Liver (tissue), 8 donors: ENCODE measurements at regions not wholly inside any gene's neighbourhood (a gene's known extent, or its start where the extent isn't known, plus 50 kb on each side); places are given as distances from the start of the nearest gene placed in this dataset.

ENCODE experiments used
- DNase-seq: peaks from one replicate; pipeline ENCODE4 v3.0.0-alpha.2; 2017; ENCODE audit warnings: low spot score
- H3K27ac ChIP-seq, 2 donors: one replicate each; pipeline ENCODE4 v1.7.0; 2013; ENCODE audit warnings: inconsistent platforms in 2 of 2, low read length in 2 of 2, control low read depth in 1 of 2, low read depth in 1 of 2, mild to moderate bottlenecking in 1 of 2
- H3K27me3 ChIP-seq, 4 donors: one replicate each; pipeline versions ENCODE4 v1.6.1 to v1.7.0; 2013; ENCODE audit warnings: low read length in 3 of 4, inconsistent platforms in 1 of 4, mild to moderate bottlenecking in 1 of 4, moderate library complexity in 1 of 4; ENCODE audit not compliant: control insufficient read depth in 4 of 4, insufficient read depth in 4 of 4
- H3K36me3 ChIP-seq, 4 donors: one replicate each; pipeline versions ENCODE4 v1.6.1 to v1.7.0; 2013; ENCODE audit warnings: low read length in 3 of 4, mild to moderate bottlenecking in 3 of 4, low read depth in 1 of 4, moderate library complexity in 1 of 4; ENCODE audit not compliant: control insufficient read depth in 4 of 4, insufficient read depth in 3 of 4
- H3K4me1 ChIP-seq, 4 donors: one replicate each; pipeline versions ENCODE4 v1.6.1 to v1.7.0; 2013; ENCODE audit warnings: low read length in 3 of 4, mild to moderate bottlenecking in 3 of 4, moderate library complexity in 1 of 4; ENCODE audit not compliant: control insufficient read depth in 4 of 4, insufficient read depth in 4 of 4
- H3K4me3 ChIP-seq, 3 donors: one replicate each; pipeline versions ENCODE4 v1.6.1 to v1.7.0; 2013; ENCODE audit warnings: low read length in 3 of 3, control low read depth in 1 of 3, low read depth in 1 of 3, mild to moderate bottlenecking in 1 of 3
- H3K9ac ChIP-seq, 2 donors: one replicate each; pipeline ENCODE4 v1.7.0; 2013; ENCODE audit warnings: low read length in 2 of 2, mild to moderate bottlenecking in 2 of 2, moderate library complexity in 2 of 2, control low read depth in 1 of 2, low read depth in 1 of 2
- H3K9me3 ChIP-seq, 4 donors: one replicate each; pipeline versions ENCODE4 v1.6.1 to v1.7.0; 2013; ENCODE audit warnings: low read length in 3 of 4; ENCODE audit not compliant: control insufficient read depth in 4 of 4
- EGR1 ChIP-seq, 2 donors: IDR thresholded peaks; 2 replicates each; pipeline ENCODE4 v1.6.1; 2016 to 2018; ENCODE audit warnings: antibody characterized with exemption in 2 of 2, low read depth in 2 of 2
- FOXA1 ChIP-seq: IDR thresholded peaks from 2 replicates; pipeline ENCODE4 v1.6.1; 2016; ENCODE audit warnings: antibody characterized with exemption
- FOXA2 ChIP-seq: IDR thresholded peaks from 2 replicates; pipeline ENCODE4 v1.6.1; 2016; ENCODE audit warnings: antibody characterized with exemption
- GABPA ChIP-seq, 2 donors: IDR thresholded peaks in 1 of 2; conservative IDR thresholded peaks in 1 of 2; 2 replicates each; pipeline ENCODE4 v1.6.1; 2016; ENCODE audit warnings: antibody characterized with exemption in 2 of 2, mild to moderate bottlenecking in 1 of 2, moderate library complexity in 1 of 2
- HNF4A ChIP-seq, 2 donors: conservative IDR thresholded peaks; 2 replicates each; pipeline ENCODE4 v1.6.1; 2016; ENCODE audit warnings: antibody characterized with exemption in 2 of 2, mild to moderate bottlenecking in 2 of 2
- HNF4G ChIP-seq: IDR thresholded peaks from 2 replicates; pipeline ENCODE4 v1.6.1; 2016; ENCODE audit warnings: antibody characterized with exemption
- JUND ChIP-seq, 2 donors: IDR thresholded peaks; 2 replicates each; pipeline ENCODE4 v1.6.1; 2016; ENCODE audit warnings: antibody characterized with exemption in 2 of 2
- NR2F2 ChIP-seq: IDR thresholded peaks from 2 replicates; pipeline ENCODE4 v1.6.1; 2016; ENCODE audit warnings: antibody characterized with exemption
- RAD21 ChIP-seq, 2 donors: IDR thresholded peaks; 2 replicates each; pipeline ENCODE4 v1.6.1; 2016; ENCODE audit warnings: antibody characterized with exemption in 2 of 2, mild to moderate bottlenecking in 2 of 2
- RXRA ChIP-seq, 2 donors: IDR thresholded peaks; 2 replicates each; pipeline ENCODE4 v1.6.1; 2017 to 2018; ENCODE audit warnings: antibody characterized with exemption in 2 of 2, mild to moderate bottlenecking in 1 of 2
- SP1 ChIP-seq: IDR thresholded peaks from 2 replicates; pipeline ENCODE4 v1.6.1; 2018; ENCODE audit warnings: antibody characterized with exemption, mild to moderate bottlenecking
- TAF1 ChIP-seq: conservative IDR thresholded peaks from 2 replicates; pipeline ENCODE4 v1.6.1; 2016; ENCODE audit warnings: antibody characterized with exemption, mild to moderate bottlenecking
- YY1 ChIP-seq: IDR thresholded peaks from 2 replicates; pipeline ENCODE4 v1.6.1; 2016; ENCODE audit warnings: antibody characterized with exemption, mild to moderate bottlenecking
- WGBS: extraction: QIAGEN DNeasy Blood & Tissue Kit; methylation state at CpG from one replicate; pipeline ENCODE4 v1.1.7; 2013; 5-methylcytosine and 5-hydroxymethylcytosine counted together
- TF ChIP-seq, protein P1 (sequence below): IDR thresholded peaks from 2 replicates; pipeline ENCODE4 v1.6.1; 2016; ENCODE audit warnings: antibody characterized with exemption
- TF ChIP-seq, protein P2 (sequence below): IDR thresholded peaks from 2 replicates; pipeline ENCODE4 v1.6.1; 2016; ENCODE audit warnings: antibody characterized with exemption
- TF ChIP-seq, protein P3 (sequence below): IDR thresholded peaks from 2 replicates; pipeline ENCODE4 v1.6.1; 2016; ENCODE audit warnings: antibody characterized with exemption
- TF ChIP-seq, protein P4 (sequence below): fragments of 150-350 bp; IDR thresholded peaks from 2 replicates; pipeline ENCODE4 v1.5.1; 2017; ENCODE audit warnings: improper control_type of control experiment, low read depth, low read length; ENCODE audit not compliant: missing input control
- TF ChIP-seq, protein P5 (sequence below): IDR thresholded peaks from 2 replicates; pipeline ENCODE4 v1.6.1; 2016; ENCODE audit warnings: antibody characterized with exemption, mild to moderate bottlenecking
- donor health status: healthy.
- donor health status: healthy.
- donor health status: healthy.
- donor health status: healthy.
- donor health status: healthy.

DNA sequence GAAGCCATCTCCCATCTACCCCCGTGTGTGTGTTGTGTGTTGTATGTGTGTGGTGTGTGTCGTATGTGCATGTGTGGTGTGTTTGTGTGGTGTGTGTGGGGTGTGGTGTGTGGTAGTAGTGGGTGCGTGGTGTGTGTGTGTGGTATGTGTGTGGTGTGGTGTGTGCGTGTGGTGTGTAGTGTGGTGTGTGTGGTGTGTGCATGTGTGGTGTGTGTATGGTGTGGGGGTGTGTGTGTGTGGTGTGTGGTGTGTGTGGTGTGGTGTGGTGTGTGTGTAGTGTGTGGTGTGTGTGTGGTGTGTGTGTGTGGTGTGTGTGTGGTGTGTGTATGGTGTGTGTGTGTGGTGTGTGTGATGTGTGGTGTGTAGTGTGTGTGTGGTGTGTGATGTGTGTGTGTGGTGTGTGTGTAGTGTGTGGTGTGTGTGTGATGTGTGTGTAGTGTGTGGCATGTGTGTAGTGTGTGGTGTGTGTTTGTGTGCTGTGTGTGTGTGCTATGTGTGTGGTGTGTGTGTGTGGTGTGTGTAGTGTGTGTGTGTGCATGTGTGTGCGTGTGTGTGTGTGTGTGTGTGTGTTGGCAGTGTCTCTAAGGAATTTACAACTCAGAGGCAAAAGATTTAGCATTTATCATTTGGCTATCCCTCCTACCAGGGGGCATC lies 156.3 kb upstream of the TMEM108 start:
- H3K27me3 ChIP-seq, result no peaks in the 10 kb centered on the region
- H3K9ac ChIP-seq, result no peak overlapping the region
- TF ChIP-seq, protein P1, sequence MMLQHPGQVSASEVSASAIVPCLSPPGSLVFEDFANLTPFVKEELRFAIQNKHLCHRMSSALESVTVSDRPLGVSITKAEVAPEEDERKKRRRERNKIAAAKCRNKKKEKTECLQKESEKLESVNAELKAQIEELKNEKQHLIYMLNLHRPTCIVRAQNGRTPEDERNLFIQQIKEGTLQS, result no peak
- TF ChIP-seq RAD21 (IDR thresholded peaks at IDR 0.05) (no peak), NR2F2 (no peak), SP1 (no peak), HNF4A (conservative IDR thresholded peaks at IDR 0.05) (no peak), FOXA2 (no peak), YY1 (no peak), FOXA1 (no peak), EGR1 (IDR thresholded peaks at IDR 0.05; ENCODE audit: low read depth in 2 of 2) (no peak), JUND (IDR thresholded peaks at IDR 0.05) (no peak), TAF1 (no peak), RXRA (IDR thresholded peaks at IDR 0.05) (no peak), HNF4G (no peak)
- TF ChIP-seq, protein P2, sequence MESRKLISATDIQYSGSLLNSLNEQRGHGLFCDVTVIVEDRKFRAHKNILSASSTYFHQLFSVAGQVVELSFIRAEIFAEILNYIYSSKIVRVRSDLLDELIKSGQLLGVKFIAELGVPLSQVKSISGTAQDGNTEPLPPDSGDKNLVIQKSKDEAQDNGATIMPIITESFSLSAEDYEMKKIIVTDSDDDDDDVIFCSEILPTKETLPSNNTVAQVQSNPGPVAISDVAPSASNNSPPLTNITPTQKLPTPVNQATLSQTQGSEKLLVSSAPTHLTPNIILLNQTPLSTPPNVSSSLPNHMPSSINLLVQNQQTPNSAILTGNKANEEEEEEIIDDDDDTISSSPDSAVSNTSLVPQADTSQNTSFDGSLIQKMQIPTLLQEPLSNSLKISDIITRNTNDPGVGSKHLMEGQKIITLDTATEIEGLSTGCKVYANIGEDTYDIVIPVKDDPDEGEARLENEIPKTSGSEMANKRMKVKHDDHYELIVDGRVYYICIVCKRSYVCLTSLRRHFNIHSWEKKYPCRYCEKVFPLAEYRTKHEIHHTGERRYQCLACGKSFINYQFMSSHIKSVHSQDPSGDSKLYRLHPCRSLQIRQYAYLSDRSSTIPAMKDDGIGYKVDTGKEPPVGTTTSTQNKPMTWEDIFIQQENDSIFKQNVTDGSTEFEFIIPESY, result no peak
- TF ChIP-seq, protein P3, sequence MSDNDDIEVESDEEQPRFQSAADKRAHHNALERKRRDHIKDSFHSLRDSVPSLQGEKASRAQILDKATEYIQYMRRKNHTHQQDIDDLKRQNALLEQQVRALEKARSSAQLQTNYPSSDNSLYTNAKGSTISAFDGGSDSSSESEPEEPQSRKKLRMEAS, result no peak
- TF ChIP-seq, protein P4, sequence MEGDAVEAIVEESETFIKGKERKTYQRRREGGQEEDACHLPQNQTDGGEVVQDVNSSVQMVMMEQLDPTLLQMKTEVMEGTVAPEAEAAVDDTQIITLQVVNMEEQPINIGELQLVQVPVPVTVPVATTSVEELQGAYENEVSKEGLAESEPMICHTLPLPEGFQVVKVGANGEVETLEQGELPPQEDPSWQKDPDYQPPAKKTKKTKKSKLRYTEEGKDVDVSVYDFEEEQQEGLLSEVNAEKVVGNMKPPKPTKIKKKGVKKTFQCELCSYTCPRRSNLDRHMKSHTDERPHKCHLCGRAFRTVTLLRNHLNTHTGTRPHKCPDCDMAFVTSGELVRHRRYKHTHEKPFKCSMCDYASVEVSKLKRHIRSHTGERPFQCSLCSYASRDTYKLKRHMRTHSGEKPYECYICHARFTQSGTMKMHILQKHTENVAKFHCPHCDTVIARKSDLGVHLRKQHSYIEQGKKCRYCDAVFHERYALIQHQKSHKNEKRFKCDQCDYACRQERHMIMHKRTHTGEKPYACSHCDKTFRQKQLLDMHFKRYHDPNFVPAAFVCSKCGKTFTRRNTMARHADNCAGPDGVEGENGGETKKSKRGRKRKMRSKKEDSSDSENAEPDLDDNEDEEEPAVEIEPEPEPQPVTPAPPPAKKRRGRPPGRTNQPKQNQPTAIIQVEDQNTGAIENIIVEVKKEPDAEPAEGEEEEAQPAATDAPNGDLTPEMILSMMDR, result no peak
- H3K9me3 ChIP-seq, result no peaks in the 10 kb centered on the region
- H3K36me3 ChIP-seq, result no peaks in the 10 kb centered on the region
- H3K27ac ChIP-seq, result no peak overlapping the region
- no peak for DNase-seq
- WGBS, result 53% methylated on average over 5 of the region's 5 CpGs
- no peaks in the 10 kb centered on the region for H3K4me1 ChIP-seq
- H3K4me3 ChIP-seq, result no peak overlapping the region

DNA sequence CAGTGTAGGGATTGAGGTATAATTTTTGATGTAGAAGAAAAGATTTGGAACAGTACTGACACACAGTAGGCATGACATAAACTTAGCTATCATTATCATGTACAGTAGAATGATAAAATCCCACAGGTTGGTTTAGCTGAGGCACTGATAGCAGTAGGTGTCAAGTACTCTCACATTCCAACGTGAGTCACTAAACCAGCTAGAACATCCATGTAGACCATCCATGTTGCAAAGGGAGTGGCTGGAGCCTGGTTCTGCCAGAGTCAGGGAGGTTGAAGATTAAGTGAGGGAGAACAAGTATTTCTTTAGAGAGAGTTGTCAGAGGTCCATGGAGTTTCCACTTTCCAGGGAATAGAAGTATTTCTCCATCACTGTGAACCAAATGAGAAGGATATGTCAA lies 157.2 kb upstream of the TMEM108 start:
- no peak for DNase-seq
- no peak overlapping the region for H3K4me3 ChIP-seq
- no peak overlapping the region for H3K9ac ChIP-seq
- H3K27me3 ChIP-seq, result no peaks in the 10 kb centered on the region
- TF ChIP-seq RAD21 (IDR thresholded peaks at IDR 0.05), result no peak
- no peak for TF ChIP-seq HNF4G
- TF ChIP-seq, protein P1, result no peak
- no peak for TF ChIP-seq YY1
- no peak for TF ChIP-seq GABPA (IDR thresholded peaks at IDR 0.05 in 1 of 2, conservative IDR thresholded peaks at IDR 0.05 in 1 of 2)
- TF ChIP-seq FOXA1, result no peak
- no peak for TF ChIP-seq JUND (IDR thresholded peaks at IDR 0.05)
- TF ChIP-seq, protein P2, result no peak
- TF ChIP-seq, protein P5, sequence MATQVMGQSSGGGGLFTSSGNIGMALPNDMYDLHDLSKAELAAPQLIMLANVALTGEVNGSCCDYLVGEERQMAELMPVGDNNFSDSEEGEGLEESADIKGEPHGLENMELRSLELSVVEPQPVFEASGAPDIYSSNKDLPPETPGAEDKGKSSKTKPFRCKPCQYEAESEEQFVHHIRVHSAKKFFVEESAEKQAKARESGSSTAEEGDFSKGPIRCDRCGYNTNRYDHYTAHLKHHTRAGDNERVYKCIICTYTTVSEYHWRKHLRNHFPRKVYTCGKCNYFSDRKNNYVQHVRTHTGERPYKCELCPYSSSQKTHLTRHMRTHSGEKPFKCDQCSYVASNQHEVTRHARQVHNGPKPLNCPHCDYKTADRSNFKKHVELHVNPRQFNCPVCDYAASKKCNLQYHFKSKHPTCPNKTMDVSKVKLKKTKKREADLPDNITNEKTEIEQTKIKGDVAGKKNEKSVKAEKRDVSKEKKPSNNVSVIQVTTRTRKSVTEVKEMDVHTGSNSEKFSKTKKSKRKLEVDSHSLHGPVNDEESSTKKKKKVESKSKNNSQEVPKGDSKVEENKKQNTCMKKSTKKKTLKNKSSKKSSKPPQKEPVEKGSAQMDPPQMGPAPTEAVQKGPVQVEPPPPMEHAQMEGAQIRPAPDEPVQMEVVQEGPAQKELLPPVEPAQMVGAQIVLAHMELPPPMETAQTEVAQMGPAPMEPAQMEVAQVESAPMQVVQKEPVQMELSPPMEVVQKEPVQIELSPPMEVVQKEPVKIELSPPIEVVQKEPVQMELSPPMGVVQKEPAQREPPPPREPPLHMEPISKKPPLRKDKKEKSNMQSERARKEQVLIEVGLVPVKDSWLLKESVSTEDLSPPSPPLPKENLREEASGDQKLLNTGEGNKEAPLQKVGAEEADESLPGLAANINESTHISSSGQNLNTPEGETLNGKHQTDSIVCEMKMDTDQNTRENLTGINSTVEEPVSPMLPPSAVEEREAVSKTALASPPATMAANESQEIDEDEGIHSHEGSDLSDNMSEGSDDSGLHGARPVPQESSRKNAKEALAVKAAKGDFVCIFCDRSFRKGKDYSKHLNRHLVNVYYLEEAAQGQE, result no peak
- TF ChIP-seq NR2F2, result no peak
- TF ChIP-seq, protein P4, result no peak
- TF ChIP-seq FOXA2, result no peak
- no peak for TF ChIP-seq EGR1 (IDR thresholded peaks at IDR 0.05; ENCODE audit: low read depth in 2 of 2)
- no peak for TF ChIP-seq SP1
- TF ChIP-seq TAF1, result no peak
- H3K27ac ChIP-seq, result no peak overlapping the region
- H3K4me1 ChIP-seq, result no peaks in the 10 kb centered on the region
- no peaks in the 10 kb centered on the region for H3K36me3 ChIP-seq
- H3K9me3 ChIP-seq, result no peaks in the 10 kb centered on the region
- WGBS, result 72% methylated on average over 1 of the region's 1 CpG
